HepG2 (cell line): ENCODE measurements at regions not wholly inside any gene's neighbourhood (a gene's known extent, or its start where the extent isn't known, plus 50 kb on each side); places are given as distances from the start of the nearest gene placed in this dataset.

Experiments used
- ARID3A ChIP-seq: IDR thresholded peaks from 2 replicates; pipeline ENCODE4 v1.6.1; 2012; ENCODE audit warnings: low read depth, low read length, improper control_type of control experiment
- CBX5 ChIP-seq: sonication (generic); formaldehyde crosslinking; IDR thresholded peaks from 2 replicates; pipeline ENCODE4 v1.4.0; 2020; ENCODE audit warnings: missing genetic modification reagents, borderline replicate concordance
- CEBPG ChIP-seq: IDR thresholded peaks from 2 replicates; pipeline ENCODE4 v1.6.1; 2016
- DNMT1 ChIP-seq: sonication (generic); formaldehyde crosslinking; IDR thresholded peaks from 2 replicates; pipeline ENCODE4 v1.5.1; 2020; ENCODE audit warnings: mild to moderate bottlenecking, missing genetic modification reagents
- GATAD1 ChIP-seq: IDR thresholded peaks from 2 replicates; pipeline ENCODE4 v1.6.1; 2016; ENCODE audit warnings: missing genetic modification reagents, missing compliant biosample characterization
- HNRNPLL ChIP-seq: fragments of 200-400 bp; formaldehyde crosslinking; IDR thresholded peaks from 2 replicates; pipeline ENCODE4 v1.6.1; 2017; ENCODE audit warnings: mild to moderate bottlenecking, low read depth, low read length; ENCODE audit not compliant: poor library complexity, severe bottlenecking
- IKZF1 ChIP-seq: fragments of 450-650 bp; IDR thresholded peaks from 2 replicates; pipeline ENCODE4 v1.7.1; 2016
- KAT7 ChIP-seq: IDR thresholded peaks from 2 replicates; pipeline ENCODE4 v1.6.1; 2018; ENCODE audit warnings: borderline replicate concordance, missing compliant biosample characterization
- KMT2B ChIP-seq: IDR thresholded peaks from 2 replicates; pipeline ENCODE4 v1.6.1; 2016; ENCODE audit warnings: missing genetic modification reagents, missing compliant biosample characterization
- LCORL ChIP-seq, 2 experiments: fragments of 450-650 bp in 1 of 2; sonication (generic) in 1 of 2; formaldehyde crosslinking in 1 of 2; IDR thresholded peaks; 2 replicates each; pipeline versions ENCODE4 v1.5.0 to v1.6.1; 2017 to 2020; ENCODE audit warnings: antibody characterized with exemption in 1 of 2, missing genetic modification reagents in 1 of 2
- MLX ChIP-seq: IDR thresholded peaks from 2 replicates; pipeline ENCODE4 v1.6.1; 2016
- MNT ChIP-seq: fragments of 450-650 bp; IDR thresholded peaks from 2 replicates; pipeline ENCODE4 v1.6.1; 2016
- NKX3-1 ChIP-seq: sonication (generic); formaldehyde crosslinking; IDR thresholded peaks from 2 replicates; pipeline ENCODE4 v1.5.0; 2020; ENCODE audit warnings: missing genetic modification reagents
- POLR2AphosphoS5 ChIP-seq: IDR thresholded peaks from 2 replicates; pipeline ENCODE4 v1.6.1; 2012; ENCODE audit warnings: low read depth, low read length
- PTBP1 ChIP-seq: fragments of 200-400 bp; formaldehyde crosslinking; IDR thresholded peaks from 2 replicates; pipeline ENCODE4 v1.6.1; 2018; ENCODE audit warnings: low read length, low read depth; ENCODE audit not compliant: poor library complexity, severe bottlenecking
- RAD51 ChIP-seq: fragments of 450-650 bp; IDR thresholded peaks from 2 replicates; pipeline ENCODE4 v1.6.1; 2016; ENCODE audit warnings: borderline replicate concordance
- RARG ChIP-seq: sonication (generic); formaldehyde crosslinking; IDR thresholded peaks from 2 replicates; pipeline ENCODE4 v1.4.0; 2020; ENCODE audit warnings: low read depth, mild to moderate bottlenecking, missing genetic modification reagents
- RFX3 ChIP-seq: IDR thresholded peaks from 2 replicates; pipeline ENCODE4 v1.6.1; 2016; ENCODE audit warnings: missing biosample characterization, missing genetic modification reagents
- SIN3A ChIP-seq: IDR thresholded peaks from 2 replicates; pipeline ENCODE4 v1.6.1; 2011; ENCODE audit warnings: low read depth, mild to moderate bottlenecking, control low read depth, low read length, borderline replicate concordance
- SP1 ChIP-seq, 2 experiments: fragments of 450-650 bp in 1 of 2; sonication (generic) in 1 of 2; formaldehyde crosslinking in 1 of 2; IDR thresholded peaks; 2 replicates each; pipeline versions ENCODE4 v1.4.0 to v1.6.1; 2016 to 2020; ENCODE audit warnings: missing genetic modification reagents in 1 of 2
- SRSF1 ChIP-seq: fragments of 200-400 bp; formaldehyde crosslinking; optimal IDR thresholded peaks from 2 replicates; pipeline ENCODE3; 2017; ENCODE audit warnings: mild to moderate bottlenecking, low read depth, low read length, moderate library complexity
- TRIM24 ChIP-seq: sonication (generic); formaldehyde crosslinking; IDR thresholded peaks from 2 replicates; pipeline ENCODE4 v1.8.0; 2022; ENCODE audit warnings: mild to moderate bottlenecking, missing genetic modification reagents
- ZNF260 ChIP-seq: sonication (generic); formaldehyde crosslinking; IDR thresholded peaks from 2 replicates; pipeline ENCODE4 v1.4.0; 2020; ENCODE audit warnings: missing genetic modification reagents, low read depth, mild to moderate bottlenecking, borderline replicate concordance
- ZNF317 ChIP-seq: sonication (generic); formaldehyde crosslinking; IDR thresholded peaks from 2 replicates; pipeline ENCODE4 v1.5.0; 2020; ENCODE audit warnings: mild to moderate bottlenecking, missing genetic modification reagents
- ZNF362 ChIP-seq: sonication (generic); formaldehyde crosslinking; IDR thresholded peaks from 2 replicates; pipeline ENCODE4 v1.4.0; 2020; ENCODE audit warnings: missing genetic modification reagents, mild to moderate bottlenecking, borderline replicate concordance
- ZNF572 ChIP-seq: sonication (generic); formaldehyde crosslinking; IDR thresholded peaks from 2 replicates; pipeline ENCODE4 v1.5.1; 2020; ENCODE audit warnings: mild to moderate bottlenecking, missing genetic modification reagents
- ZNF670 ChIP-seq: sonication (generic); formaldehyde crosslinking; IDR thresholded peaks from 2 replicates; pipeline ENCODE4 v1.8.0; 2022; ENCODE audit warnings: mild to moderate bottlenecking, missing genetic modification reagents, borderline replicate concordance
- ZNF703 ChIP-seq: sonication (generic); formaldehyde crosslinking; IDR thresholded peaks from 2 replicates; pipeline ENCODE4 v1.5.1; 2020; ENCODE audit warnings: missing genetic modification reagents, mild to moderate bottlenecking, moderate library complexity, borderline replicate concordance
- ZNF777 ChIP-seq: sonication (generic); formaldehyde crosslinking; IDR thresholded peaks from 2 replicates; pipeline ENCODE4 v1.4.0; 2020; ENCODE audit warnings: missing genetic modification reagents

- TF ChIP-seq ZNF670 (CRISPR knock-in tag) (no peak), MNT (no peak), RARG (no peak), ZNF317 (CRISPR knock-in tag) (no peak), PTBP1 (no peak), ZNF572 (CRISPR knock-in tag) (no peak), CEBPG (peak; percentile 90), ZNF777 (no peak), CBX5 (no peak), ZNF260 (no peak), RFX3 (CRISPR knock-in tag) (no peak), HNRNPLL (no peak), SP1 (IDR thresholded peaks at IDR 0.05) (no peak), SP1 (CRISPR knock-in tag; IDR thresholded peaks at IDR 0.05) (no peak), LCORL (IDR thresholded peaks at IDR 0.05) (no peak; the same call in 1 of the 2 replicates), LCORL (CRISPR knock-in tag; IDR thresholded peaks at IDR 0.05) (no peak), DNMT1 (no peak), NKX3-1 (no peak), MLX (CRISPR knock-in tag) (no peak), ARID3A (no peak), ZNF362 (peak; percentile 79; the same call in 1 of the 2 replicates), TRIM24 (CRISPR knock-in tag) (no peak), KMT2B (CRISPR knock-in tag) (0 out of 2 replicates have a peak, but pooled peaks have one; percentile 22), GATAD1 (CRISPR knock-in tag) (no peak), POLR2AphosphoS5 (no peak), SIN3A (no peak), SRSF1 (no peak), KAT7 (CRISPR knock-in tag) (no peak), ZNF703 (no peak), RAD51 (no peak), IKZF1 (no peak)
Observed at GRCh38 chr2:64311948-64312621, 141.9 kb upstream of the LGALSL start (continued).
